HCT116 (cell line): ENCODE measurements at regions not wholly inside any gene's neighbourhood (a gene's known extent, or its start where the extent isn't known, plus 50 kb on each side); places are given as distances from the start of the nearest gene placed in this dataset.
"Not testable (repeated sequence)": the region's sequence is repeated elsewhere in the genome, so short reads cannot be mapped to it uniquely, and the experiment has no call there.

ENCODE experiments used
- CTCF ChIP-seq, 3 experiments: fragments of 200-600 bp in 1 of 3; sonication (generic) in 1 of 3; IDR thresholded peaks in 2 of 3; conservative IDR thresholded peaks in 1 of 3; 2 replicates each; pipeline ENCODE4 v1.5.1; 2012 to 2017; ENCODE audit warnings: low read depth in 2 of 3, low read length in 2 of 3, antibody characterized with exemption in 1 of 3, borderline replicate concordance in 1 of 3, control low read depth in 1 of 3, mild to moderate bottlenecking in 1 of 3, mixed read lengths in 1 of 3, mixed run types in 1 of 3, moderate library complexity in 1 of 3; ENCODE audit not compliant: insufficient read depth in 1 of 3
- EZH2phosphoT487 ChIP-seq: fragments of 200-600 bp; IDR thresholded peaks from 2 replicates; pipeline ENCODE4 v1.6.1; 2018; ENCODE audit warnings: antibody characterized with exemption, borderline replicate concordance
- JUND ChIP-seq: IDR thresholded peaks from 2 replicates; pipeline ENCODE4 v1.6.1; 2012
- POLR2A ChIP-seq: IDR thresholded peaks from 2 replicates; pipeline ENCODE4 v1.7.0; 2011; ENCODE audit warnings: borderline replicate concordance; ENCODE audit not compliant: insufficient read depth, insufficient read length; ENCODE audit errors: extremely low read depth
- POLR2AphosphoS5 ChIP-seq: IDR thresholded peaks from 2 replicates; pipeline ENCODE4 v1.6.1; 2011; ENCODE audit warnings: mild to moderate bottlenecking, low read depth, low read length, moderate library complexity
- REST ChIP-seq: IDR thresholded peaks from 2 replicates; pipeline ENCODE4 v1.6.1; 2012; ENCODE audit warnings: low read depth
- SIN3A ChIP-seq: IDR thresholded peaks from 2 replicates; pipeline ENCODE4 v1.6.1; 2012; ENCODE audit warnings: low read depth
- TCF7L2 ChIP-seq: IDR thresholded peaks from 2 replicates; pipeline ENCODE4 v1.7.0; 2011; ENCODE audit warnings: borderline replicate concordance, inconsistent platforms; ENCODE audit not compliant: insufficient read depth, insufficient read length; ENCODE audit errors: extremely low read depth
- YY1 ChIP-seq: IDR thresholded peaks from 2 replicates; pipeline ENCODE4 v1.6.1; 2011; ENCODE audit warnings: low read length, low read depth, moderate library complexity, mild to moderate bottlenecking; ENCODE audit not compliant: insufficient replicate concordance; ENCODE audit errors: extremely low read depth
- ZFX ChIP-seq: fragments of 450-650 bp; IDR thresholded peaks from 2 replicates; pipeline ENCODE4 v1.6.1; 2017

- not testable (repeated sequence) for TF ChIP-seq POLR2AphosphoS5; CTCF (IDR thresholded peaks at IDR 0.05 in 2 of 3, conservative IDR thresholded peaks at IDR 0.05 in 1 of 3; ENCODE audit: borderline replicate concordance in 1 of 3, insufficient read depth in 1 of 3, low read depth in 2 of 3, low read length in 2 of 3); JUND; REST; EZH2phosphoT487; POLR2A; TCF7L2; ZFX; SIN3A; YY1
Observed at GRCh38 chr16:29262725-29263124, 143.8 kb downstream of the NPIPB11 start.
